ENCODE measurements at regions not wholly inside any gene's neighbourhood (a gene's known extent, or its start where the extent isn't known, plus 50 kb on each side); places are given as distances from the start of the nearest gene placed in this dataset.

- Histone ChIP-seq H3K9me3 (replicated peaks; ENCODE audit: control insufficient read depth, insufficient read depth, low read depth, low read length) (no peaks in the 10 kb centered on the region), H3K4me1 (replicated peaks in 1 of 2; ENCODE audit: control insufficient read depth in 2 of 2, insufficient read depth in 2 of 2, low read length in 2 of 2) (no peaks in the 10 kb centered on the region), H3K27me3 (ENCODE audit: control insufficient read depth in 2 of 2, insufficient read depth in 2 of 2, low read length in 2 of 2) (no peaks in the 10 kb centered on the region), H3K27ac (ENCODE audit: extremely low read depth, low read depth, low read length) (no peak overlapping the region), H3K9ac (ENCODE audit: insufficient read depth in 1 of 2, low read depth in 2 of 2, low read length in 2 of 2) (no peak overlapping the region), H3K9me1 (ENCODE audit: control insufficient read depth, insufficient read depth, low read length) (no peaks in the 10 kb centered on the region), H3K36me3 (ENCODE audit: control insufficient read depth, insufficient read depth, low read length) (no peaks in the 10 kb centered on the region), H2AFZ (ENCODE audit: low read depth, low read length) (no peak overlapping the region), H3K79me2 (ENCODE audit: control insufficient read depth, insufficient read depth, low read length) (no peaks in the 10 kb centered on the region), H3K4me3 (no peak overlapping the region), H3K4me2 (ENCODE audit: insufficient read depth, low read length) (no peak overlapping the region), H4K20me1 (replicated peaks; ENCODE audit: control insufficient read depth, insufficient read depth, low read length) (no peaks in the 10 kb centered on the region)
- ATAC-seq (no peak), DNase-seq (ENCODE audit: extremely low read depth in 1 of 4, low spot score in 3 of 4) (no peak), FAIRE-seq (no peak)
- no TSS peak for BruUV-seq (replicated peaks)
- POLR2A ChIA-PET = no interaction called here
- CTCF ChIA-PET (ENCODE audit: low intra/inter-chr PET ratio) = no interaction called here
- in situ Hi-C loops (cut with MboI) = no loop called here
- 1% methylated on average over 4 of the region's 4 CpGs for WGBS (ENCODE audit: insufficient coverage, low coverage, missing lambda C conversion rate)
- intact Hi-C loops (cut with micrococcal nuclease) = no loop called here
- TF ChIP-seq PATZ1 (CRISPR knock-in tag; IDR thresholded peaks at IDR 0.05; ENCODE audit: borderline replicate concordance) = no peak
- TF ChIP-seq ETS2 (tag; IDR thresholded peaks at IDR 0.05; ENCODE audit: borderline replicate concordance, poor library complexity, severe bottlenecking) = no peak
- TF ChIP-seq ZNF324 (CRISPR knock-in tag; IDR thresholded peaks at IDR 0.05) = no peak
- no peak for TF ChIP-seq USF2 (CRISPR knock-in tag; IDR thresholded peaks at IDR 0.05)
- TF ChIP-seq BHLHE40 (IDR thresholded peaks at IDR 0.05; ENCODE audit: low read length) = no peak
- no peak for TF ChIP-seq ZNF740 (CRISPR knock-in tag; IDR thresholded peaks at IDR 0.05)
- no peak for TF ChIP-seq ZNF740 (tag; IDR thresholded peaks at IDR 0.05)
- TF ChIP-seq ZBTB33 (CRISPR knock-in tag; IDR thresholded peaks at IDR 0.05) = no peak
- no peak for TF ChIP-seq HDGF (IDR thresholded peaks at IDR 0.05)
- TF ChIP-seq ZNF143 (CRISPR knock-in tag; IDR thresholded peaks at IDR 0.05) = no peak
These were observed 223.1 kb upstream of the EOMES start for GRCh38 chr3:27945229-27945628.

Data from K562 (cell line).